ENCODE measurements at regions not wholly inside any gene's neighbourhood (a gene's known extent, or its start where the extent isn't known, plus 50 kb on each side); places are given as distances from the start of the nearest gene placed in this dataset.

GRCh38 chr3:89946884-89947283, 839.5 kb downstream of the EPHA3 start:
- Histone ChIP-seq H3K4me1 (ENCODE audit: control insufficient read depth, extremely low read depth, insufficient read depth, low read length) (no peaks in the 10 kb centered on the region), H3K79me2 (ENCODE audit: control insufficient read depth, insufficient read depth, low read length) (no peaks in the 10 kb centered on the region), H3K27me3 (ENCODE audit: control insufficient read depth in 2 of 2, insufficient read depth in 2 of 2, low read length in 2 of 2) (no peaks in the 10 kb centered on the region), H3K4me3 (replicated peaks in 1 of 3; ENCODE audit: insufficient read depth in 1 of 3, low read depth in 1 of 3, low read length in 3 of 3) (no peak overlapping the region), H3K9ac (replicated peaks; ENCODE audit: extremely low read depth, insufficient read depth, low read length) (no peak overlapping the region), H3K9me3 (replicated peaks; ENCODE audit: control insufficient read depth, insufficient read depth, low read length) (peaks cover 4% of the 10 kb centered on the region), H3K27ac (ENCODE audit: insufficient read depth, low read depth, low read length) (no peak overlapping the region), H3K36me3 (ENCODE audit: control insufficient read depth in 2 of 2, extremely low read depth in 1 of 2, insufficient read depth in 2 of 2, low read length in 2 of 2) (no peaks in the 10 kb centered on the region), H3K9me1 (replicated peaks; ENCODE audit: control insufficient read depth, extremely low read depth, insufficient read depth, low read length) (no peaks in the 10 kb centered on the region), H2AFZ (ENCODE audit: low read depth, low read length) (no peak overlapping the region), H3K4me2 (ENCODE audit: insufficient read depth, low read length) (no peak overlapping the region), H4K20me1 (replicated peaks; ENCODE audit: control insufficient read depth, extremely low read depth, insufficient read depth, low read length) (no peaks in the 10 kb centered on the region)
- DNase-seq (ENCODE audit: low read depth, low spot score) (no peak), FAIRE-seq (no peak)
- dilution Hi-C loops (cut with MboI; ENCODE audit: extremely low pct_ligation_motif_present, low sequenced_read_pairs) (no loop called here), intact Hi-C loops (cut with micrococcal nuclease) (no loop called here)
- TF ChIP-seq GATA2 (IDR thresholded peaks at IDR 0.05; ENCODE audit: insufficient read depth, insufficient read length, low read depth, low read length) (no peak), MAX (IDR thresholded peaks at IDR 0.05; ENCODE audit: insufficient read depth, insufficient read length) (no peak), POLR2AphosphoS5 (IDR thresholded peaks at IDR 0.05; ENCODE audit: insufficient read depth, low read depth, low read length) (no peak), MYC (IDR thresholded peaks at IDR 0.05; ENCODE audit: low read depth, low read length) (no peak)
- ChIA-PET CTCF (no interaction called here), POLR2A (no interaction called here)
- no TSS peak for BruUV-seq (replicated peaks)

- Histone ChIP-seq H2AFZ (ENCODE audit: low read depth, low read length) (no peak overlapping the region), H3K9ac (replicated peaks; ENCODE audit: extremely low read depth, insufficient read depth, low read length) (no peak overlapping the region), H3K36me3 (ENCODE audit: control insufficient read depth in 2 of 2, extremely low read depth in 1 of 2, insufficient read depth in 2 of 2, low read length in 2 of 2) (no peaks in the 10 kb centered on the region), H4K20me1 (replicated peaks; ENCODE audit: control insufficient read depth, extremely low read depth, insufficient read depth, low read length) (no peaks in the 10 kb centered on the region), H3K4me1 (ENCODE audit: control insufficient read depth, extremely low read depth, insufficient read depth, low read length) (no peaks in the 10 kb centered on the region), H3K27me3 (ENCODE audit: control insufficient read depth in 2 of 2, insufficient read depth in 2 of 2, low read length in 2 of 2) (no peaks in the 10 kb centered on the region), H3K79me2 (ENCODE audit: control insufficient read depth, insufficient read depth, low read length) (no peaks in the 10 kb centered on the region), H3K9me3 (replicated peaks; ENCODE audit: control insufficient read depth, insufficient read depth, low read length) (peaks cover 4% of the 10 kb centered on the region), H3K27ac (ENCODE audit: insufficient read depth, low read depth, low read length) (no peak overlapping the region), H3K9me1 (replicated peaks; ENCODE audit: control insufficient read depth, extremely low read depth, insufficient read depth, low read length) (no peaks in the 10 kb centered on the region), H3K4me3 (replicated peaks in 1 of 3; ENCODE audit: insufficient read depth in 1 of 3, low read depth in 1 of 3, low read length in 3 of 3) (no peak overlapping the region), H3K4me2 (ENCODE audit: insufficient read depth, low read length) (no peak overlapping the region)
- no peak for DNase-seq (ENCODE audit: low read depth, low spot score)
- FAIRE-seq: no peak
- ChIA-PET CTCF (no interaction called here), POLR2A (no interaction called here)
- TF ChIP-seq MYC (IDR thresholded peaks at IDR 0.05; ENCODE audit: low read depth, low read length): no peak
- no TSS peak for BruUV-seq (replicated peaks)
- intact Hi-C loops (cut with micrococcal nuclease): no loop called here
- dilution Hi-C loops (cut with MboI; ENCODE audit: extremely low pct_ligation_motif_present, low sequenced_read_pairs): no loop called here
Observed at GRCh38 chr3:89947337-89947954, 840.0 kb downstream of the EPHA3 start.

All from endothelial cell of umbilical vein (primary cell).